Activated naive CD8-positive, alpha-beta T cell treated with anti-CD3 and anti-CD28 coated beads for 36 hours (primary cell): ENCODE measurements at regions not wholly inside any gene's neighbourhood (a gene's known extent, or its start where the extent isn't known, plus 50 kb on each side); places are given as distances from the start of the nearest gene placed in this dataset.

ENCODE experiments used
- DNase-seq: peaks from one replicate; pipeline ENCODE4 v3.0.0; 2021
- H3K27ac Mint-ChIP-seq: one replicate; pipeline ENCODE4 v1.8.0; 2022; ENCODE audit warnings: mild to moderate bottlenecking, moderate library complexity, mixed read lengths
- H3K27me3 Mint-ChIP-seq: one replicate; pipeline ENCODE4 v1.8.0; 2022; ENCODE audit warnings: mild to moderate bottlenecking, mixed read lengths
- H3K36me3 Mint-ChIP-seq: one replicate; pipeline ENCODE4 v1.8.0; 2021; ENCODE audit warnings: mild to moderate bottlenecking, mixed read lengths
- H3K4me1 Mint-ChIP-seq: one replicate; pipeline ENCODE4 v1.8.0; 2021; ENCODE audit warnings: mixed read lengths
- H3K4me3 Mint-ChIP-seq: one replicate; pipeline ENCODE4 v1.8.0; 2022; ENCODE audit warnings: mild to moderate bottlenecking, moderate library complexity, mixed read lengths
- H3K9me3 Mint-ChIP-seq: one replicate; pipeline ENCODE4 v1.8.0; 2022; ENCODE audit warnings: mixed read lengths

GRCh38 chr2:59745085-59745484 is 808.4 kb downstream of the BCL11A start:
- H3K9me3 Mint-ChIP-seq = no peaks in the 10 kb centered on the region
- no peaks in the 10 kb centered on the region for H3K4me1 Mint-ChIP-seq
- no peak overlapping the region for H3K4me3 Mint-ChIP-seq
- DNase-seq = no peak
- no peak overlapping the region for H3K27ac Mint-ChIP-seq
- H3K27me3 Mint-ChIP-seq = peaks cover 3% of the 10 kb centered on the region
- no peaks in the 10 kb centered on the region for H3K36me3 Mint-ChIP-seq

GRCh38 chr2:59744436-59744835 is 809.0 kb downstream of the BCL11A start:
- no peak for DNase-seq
- no peak overlapping the region for H3K27ac Mint-ChIP-seq
- peaks cover 3% of the 10 kb centered on the region for H3K27me3 Mint-ChIP-seq
- H3K36me3 Mint-ChIP-seq = no peaks in the 10 kb centered on the region
- H3K4me3 Mint-ChIP-seq = no peak overlapping the region
- H3K9me3 Mint-ChIP-seq = no peaks in the 10 kb centered on the region
- H3K4me1 Mint-ChIP-seq = no peaks in the 10 kb centered on the region

- H3K36me3 Mint-ChIP-seq = no peaks in the 10 kb centered on the region
- no peak overlapping the region for H3K27ac Mint-ChIP-seq
- H3K4me1 Mint-ChIP-seq = no peaks in the 10 kb centered on the region
- DNase-seq = no peak
- H3K9me3 Mint-ChIP-seq = no peaks in the 10 kb centered on the region
- H3K27me3 Mint-ChIP-seq = peaks cover 3% of the 10 kb centered on the region
- no peak overlapping the region for H3K4me3 Mint-ChIP-seq
Observed at GRCh38 chr2:59741840-59742239, 811.6 kb downstream of the BCL11A start.

- no peaks in the 10 kb centered on the region for H3K4me1 Mint-ChIP-seq
- no peaks in the 10 kb centered on the region for H3K36me3 Mint-ChIP-seq
- peaks cover 1% of the 10 kb centered on the region for H3K27me3 Mint-ChIP-seq
- no peak overlapping the region for H3K4me3 Mint-ChIP-seq
- no peak overlapping the region for H3K27ac Mint-ChIP-seq
- H3K9me3 Mint-ChIP-seq = no peaks in the 10 kb centered on the region
- no peak for DNase-seq
Observed at GRCh38 chr2:59739166-59739565, 814.3 kb downstream of the BCL11A start.

GRCh38 chr2:59737299-59737698 is 816.2 kb downstream of the BCL11A start:
- Mint-ChIP-seq H3K4me3 (no peak overlapping the region), H3K4me1 (no peaks in the 10 kb centered on the region), H3K27me3 (no peaks in the 10 kb centered on the region), H3K9me3 (no peaks in the 10 kb centered on the region), H3K27ac (no peak overlapping the region), H3K36me3 (no peaks in the 10 kb centered on the region)
- DNase-seq = no peak

- no peaks in the 10 kb centered on the region for H3K27me3 Mint-ChIP-seq
- H3K36me3 Mint-ChIP-seq = no peaks in the 10 kb centered on the region
- no peak overlapping the region for H3K4me3 Mint-ChIP-seq
- no peak overlapping the region for H3K27ac Mint-ChIP-seq
- no peak for DNase-seq
- H3K4me1 Mint-ChIP-seq = no peaks in the 10 kb centered on the region
- no peaks in the 10 kb centered on the region for H3K9me3 Mint-ChIP-seq
Observed at GRCh38 chr2:59734743-59735142, 818.7 kb downstream of the BCL11A start.

GRCh38 chr2:59733970-59734369 is 819.5 kb downstream of the BCL11A start:
- Mint-ChIP-seq H3K9me3 (no peaks in the 10 kb centered on the region), H3K4me3 (no peak overlapping the region), H3K27ac (no peak overlapping the region), H3K27me3 (no peaks in the 10 kb centered on the region), H3K36me3 (no peaks in the 10 kb centered on the region), H3K4me1 (no peaks in the 10 kb centered on the region)
- DNase-seq = no peak

- Mint-ChIP-seq H3K4me1 (no peaks in the 10 kb centered on the region), H3K9me3 (no peaks in the 10 kb centered on the region), H3K27ac (no peak overlapping the region), H3K36me3 (no peaks in the 10 kb centered on the region), H3K27me3 (no peaks in the 10 kb centered on the region), H3K4me3 (no peak overlapping the region)
- no peak for DNase-seq
Observed at GRCh38 chr2:59733567-59733930, 819.9 kb downstream of the BCL11A start.

- no peak overlapping the region for H3K27ac Mint-ChIP-seq
- H3K4me3 Mint-ChIP-seq = no peak overlapping the region
- H3K27me3 Mint-ChIP-seq = no peaks in the 10 kb centered on the region
- no peak for DNase-seq
- H3K36me3 Mint-ChIP-seq = no peaks in the 10 kb centered on the region
- no peaks in the 10 kb centered on the region for H3K9me3 Mint-ChIP-seq
- no peaks in the 10 kb centered on the region for H3K4me1 Mint-ChIP-seq
Observed at GRCh38 chr2:59732871-59733566, 820.4 kb downstream of the BCL11A start.

GRCh38 chr2:59727121-59727590 is 826.3 kb downstream of the BCL11A start:
- H3K27me3 Mint-ChIP-seq = no peaks in the 10 kb centered on the region
- no peak for DNase-seq
- H3K4me3 Mint-ChIP-seq = no peak overlapping the region
- no peak overlapping the region for H3K27ac Mint-ChIP-seq
- no peaks in the 10 kb centered on the region for H3K9me3 Mint-ChIP-seq
- H3K36me3 Mint-ChIP-seq = no peaks in the 10 kb centered on the region
- peaks cover 4% of the 10 kb centered on the region for H3K4me1 Mint-ChIP-seq

GRCh38 chr2:59726228-59727120 is 827.0 kb downstream of the BCL11A start:
- no peak for DNase-seq
- Mint-ChIP-seq H3K4me3 (no peak overlapping the region), H3K4me1 (peaks cover 4% of the 10 kb centered on the region), H3K27ac (no peak overlapping the region), H3K27me3 (no peaks in the 10 kb centered on the region), H3K36me3 (no peaks in the 10 kb centered on the region), H3K9me3 (no peaks in the 10 kb centered on the region)

GRCh38 chr2:59724746-59725145 is 828.7 kb downstream of the BCL11A start:
- DNase-seq = no peak
- no peak overlapping the region for H3K27ac Mint-ChIP-seq
- no peak overlapping the region for H3K4me3 Mint-ChIP-seq
- H3K9me3 Mint-ChIP-seq = no peaks in the 10 kb centered on the region
- H3K4me1 Mint-ChIP-seq = peaks cover 4% of the 10 kb centered on the region
- no peaks in the 10 kb centered on the region for H3K36me3 Mint-ChIP-seq
- H3K27me3 Mint-ChIP-seq = no peaks in the 10 kb centered on the region

GRCh38 chr2:59720296-59720866 is 833.1 kb downstream of the BCL11A start:
- Mint-ChIP-seq H3K4me3 (no peak overlapping the region), H3K27me3 (no peaks in the 10 kb centered on the region), H3K36me3 (no peaks in the 10 kb centered on the region), H3K9me3 (no peaks in the 10 kb centered on the region), H3K4me1 (no peaks in the 10 kb centered on the region), H3K27ac (no peak overlapping the region)
- DNase-seq = no peak

GRCh38 chr2:59713577-59713976 is 839.9 kb downstream of the BCL11A start:
- no peaks in the 10 kb centered on the region for H3K27me3 Mint-ChIP-seq
- H3K36me3 Mint-ChIP-seq = no peaks in the 10 kb centered on the region
- H3K9me3 Mint-ChIP-seq = no peaks in the 10 kb centered on the region
- H3K27ac Mint-ChIP-seq = no peak overlapping the region
- H3K4me1 Mint-ChIP-seq = no peaks in the 10 kb centered on the region
- H3K4me3 Mint-ChIP-seq = no peak overlapping the region
- no peak for DNase-seq

GRCh38 chr2:59711121-59711520 is 842.3 kb downstream of the BCL11A start:
- H3K27ac Mint-ChIP-seq = no peak overlapping the region

More at GRCh38 chr2:59711121-59711520, 842.3 kb downstream of the BCL11A start:
- Mint-ChIP-seq H3K36me3 (no peaks in the 10 kb centered on the region), H3K4me3 (no peak overlapping the region), H3K27me3 (no peaks in the 10 kb centered on the region), H3K9me3 (no peaks in the 10 kb centered on the region), H3K4me1 (no peaks in the 10 kb centered on the region)
- no peak for DNase-seq
